ENCODE measurements at regions not wholly inside any gene's neighbourhood (a gene's known extent, or its start where the extent isn't known, plus 50 kb on each side); places are given as distances from the start of the nearest gene placed in this dataset.
"Not testable (repeated sequence)": the region's sequence is repeated elsewhere in the genome, so short reads cannot be mapped to it uniquely, and the experiment has no call there.

- DNase-seq: no peak
Measured at GRCh38 chr9:15113288-15113687, 193.7 kb downstream of the TTC39B start.

- DNase-seq: no peak
Measured at GRCh38 chr9:15111071-15111470, 195.9 kb downstream of the TTC39B start.

GRCh38 chr9:15104826-15105420, 194.7 kb upstream of the FREM1 start:
- DNase-seq: peak; percentile 15 to 46

GRCh38 chr9:15103290-15103689, 193.1 kb upstream of the FREM1 start:
- DNase-seq: no peak

- no peak for DNase-seq
Measured at GRCh38 chr9:15101095-15101494, 190.9 kb upstream of the FREM1 start.

- no peak for DNase-seq
Measured at GRCh38 chr9:15100571-15100970, 190.3 kb upstream of the FREM1 start.

GRCh38 chr9:15096972-15097371, 186.7 kb upstream of the FREM1 start:
- DNase-seq: no peak

GRCh38 chr9:15086778-15087324, 176.6 kb upstream of the FREM1 start:
- no peak for DNase-seq

DNA sequence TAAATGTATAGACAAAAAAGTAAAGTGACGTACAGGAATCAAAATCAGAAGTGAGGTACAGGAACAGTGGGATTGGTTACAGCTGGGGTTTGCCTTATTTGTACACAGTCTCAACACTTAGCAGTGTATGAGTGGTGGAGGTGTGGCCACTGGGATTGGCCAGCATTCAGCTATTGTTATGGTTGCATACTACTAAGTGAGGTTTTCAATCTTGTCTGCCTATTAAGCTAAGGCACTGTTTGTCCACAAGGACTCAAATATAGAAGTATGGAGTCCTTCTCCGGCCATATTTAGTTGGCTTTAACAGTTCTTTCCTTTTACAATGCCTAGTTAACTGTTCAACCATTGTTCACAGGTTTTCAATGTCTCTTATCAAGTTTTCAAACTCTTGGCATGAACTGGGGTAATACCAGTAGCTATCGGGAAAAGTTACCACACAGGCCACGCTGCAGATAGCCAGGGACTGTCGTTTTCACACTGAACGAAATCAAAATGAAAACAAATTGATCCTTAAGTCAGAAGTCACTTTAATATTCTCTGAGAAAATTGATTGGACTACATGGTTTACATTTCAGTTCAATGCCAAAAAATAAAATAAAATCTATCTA, 176.0 kb upstream of the FREM1 start:
- no peak for DNase-seq

GRCh38 chr9:15081021-15081753, 171.0 kb upstream of the FREM1 start:
- DNase-seq: no peak

GRCh38 chr9:15080401-15080800, 170.2 kb upstream of the FREM1 start:
- no peak for DNase-seq

DNA sequence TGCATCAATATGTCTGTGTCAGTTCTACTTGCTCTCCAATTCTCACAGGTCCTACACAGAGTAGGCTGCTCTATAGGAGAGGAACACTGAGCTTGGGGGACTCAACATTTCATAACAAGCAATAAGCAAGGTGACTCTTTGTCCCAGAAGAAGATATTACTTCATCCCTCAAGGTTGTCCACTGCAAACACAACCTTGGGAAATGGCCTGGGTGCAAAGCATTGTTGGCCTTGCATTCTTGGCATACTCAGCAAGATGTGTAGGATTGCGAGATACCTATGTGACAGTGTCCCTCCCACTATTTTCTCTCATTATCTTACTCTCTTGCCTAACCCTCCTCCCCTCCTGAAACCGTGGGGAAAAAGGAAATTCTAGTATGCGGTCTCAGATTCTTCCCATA, 169.8 kb upstream of the FREM1 start:
- DNase-seq: no peak

- no peak for DNase-seq
Measured at GRCh38 chr9:15077946-15078729, 167.9 kb upstream of the FREM1 start.

DNA sequence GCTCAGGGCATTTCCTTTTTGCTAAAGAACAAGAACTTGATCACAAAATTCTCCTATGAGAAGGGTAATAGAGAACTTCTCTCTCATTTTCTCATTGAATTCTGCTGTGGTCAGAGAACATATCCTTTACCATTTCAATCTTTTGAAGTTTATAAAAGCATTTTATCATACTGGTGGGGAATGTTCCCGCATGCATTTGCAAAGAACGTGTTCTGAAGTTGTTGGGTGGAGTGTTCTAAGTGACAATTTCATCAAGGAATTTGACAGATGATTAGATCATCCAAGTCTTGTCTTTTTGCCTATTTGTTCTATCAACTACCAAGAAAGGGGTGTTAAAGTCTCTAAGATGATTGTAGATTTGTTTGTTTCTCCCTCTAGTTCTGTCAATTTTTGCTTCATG, 163.4 kb upstream of the FREM1 start:
- DNase-seq: no peak

DNA sequence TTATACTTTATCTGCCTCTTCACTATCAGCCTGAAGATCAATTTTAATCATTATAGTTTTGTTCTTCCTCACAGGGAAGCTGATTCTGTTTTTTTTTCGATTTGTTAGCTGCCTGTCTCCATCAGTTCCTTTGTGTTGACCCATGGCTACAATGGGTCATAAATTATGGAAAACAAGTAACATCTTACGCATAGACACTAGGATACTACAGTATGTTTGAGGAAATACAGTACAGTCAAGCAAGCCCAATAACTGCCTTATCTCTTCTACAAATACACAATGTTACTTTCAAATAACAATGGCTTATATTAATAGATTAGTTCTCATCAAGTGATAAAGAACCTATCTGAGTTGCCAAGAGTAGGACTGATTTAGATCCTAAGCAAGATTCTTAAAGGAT, 160.5 kb upstream of the FREM1 start:
- DNase-seq: no peak

DNA sequence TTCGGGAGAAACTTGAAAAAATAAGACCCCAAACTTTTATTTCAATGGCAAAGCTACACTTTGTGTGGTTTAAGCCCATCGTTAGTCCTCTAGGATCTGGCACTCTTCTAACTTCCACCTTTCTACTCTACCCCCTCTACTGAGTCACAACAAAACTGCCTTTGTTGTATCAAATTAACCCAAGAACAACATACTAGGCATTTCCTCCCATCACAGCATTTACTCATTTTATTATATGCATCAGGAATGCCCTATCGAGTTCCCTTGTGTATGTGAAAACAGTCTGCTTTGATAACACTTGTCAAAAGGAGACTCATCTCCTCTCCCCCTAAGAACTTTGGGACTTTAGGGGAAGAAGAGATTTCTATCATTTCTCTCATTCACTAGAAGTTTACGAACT, 158.9 kb upstream of the FREM1 start:
- no peak for DNase-seq

- no peak for DNase-seq
Measured at GRCh38 chr9:15068261-15068660, 158.0 kb upstream of the FREM1 start.

DNA sequence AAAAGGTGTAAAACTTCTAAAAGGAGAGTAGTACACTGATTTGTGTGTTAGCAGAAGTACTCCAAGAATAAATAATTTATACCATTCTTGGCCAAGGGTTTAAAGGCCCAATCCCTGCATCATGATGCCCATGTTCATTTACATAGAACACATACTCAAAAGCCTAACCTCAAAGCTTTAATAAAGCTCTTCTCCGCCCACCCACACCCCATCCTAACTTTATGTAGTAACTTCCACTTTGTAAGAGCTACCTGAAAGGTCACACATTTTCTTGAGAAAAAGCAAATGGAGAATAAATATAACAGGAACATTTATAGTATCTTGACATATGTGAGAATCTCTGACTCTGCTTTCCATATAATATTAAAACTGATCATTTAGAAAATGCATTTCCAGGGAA, 148.8 kb upstream of the FREM1 start:
- no peak for DNase-seq

- no peak for DNase-seq
Measured at GRCh38 chr9:15058236-15058635, 148.0 kb upstream of the FREM1 start.

DNA sequence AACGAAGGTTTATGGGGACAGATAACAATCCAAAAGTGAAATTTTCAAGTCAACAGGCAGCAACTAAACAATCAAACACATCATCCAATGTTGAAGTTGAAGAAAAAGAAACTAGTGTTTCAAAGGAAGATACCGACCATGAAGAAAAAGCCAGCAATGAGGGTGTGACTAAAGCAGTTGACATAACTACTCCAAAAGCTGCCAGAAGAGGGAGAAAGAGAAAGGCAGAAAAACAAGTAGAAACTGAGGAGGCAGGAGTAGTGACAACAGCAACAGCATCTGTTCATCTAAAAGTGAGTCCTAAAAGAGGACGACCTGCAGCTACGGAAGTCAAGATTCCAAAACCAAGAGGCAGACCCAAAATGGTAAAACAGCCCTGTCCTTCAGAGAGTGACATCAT, 145.1 kb upstream of the FREM1 start:
- DNase-seq: not testable (repeated sequence)

GRCh38 chr9:15048772-15049171, 138.5 kb upstream of the FREM1 start:
- DNase-seq: no peak

DNA sequence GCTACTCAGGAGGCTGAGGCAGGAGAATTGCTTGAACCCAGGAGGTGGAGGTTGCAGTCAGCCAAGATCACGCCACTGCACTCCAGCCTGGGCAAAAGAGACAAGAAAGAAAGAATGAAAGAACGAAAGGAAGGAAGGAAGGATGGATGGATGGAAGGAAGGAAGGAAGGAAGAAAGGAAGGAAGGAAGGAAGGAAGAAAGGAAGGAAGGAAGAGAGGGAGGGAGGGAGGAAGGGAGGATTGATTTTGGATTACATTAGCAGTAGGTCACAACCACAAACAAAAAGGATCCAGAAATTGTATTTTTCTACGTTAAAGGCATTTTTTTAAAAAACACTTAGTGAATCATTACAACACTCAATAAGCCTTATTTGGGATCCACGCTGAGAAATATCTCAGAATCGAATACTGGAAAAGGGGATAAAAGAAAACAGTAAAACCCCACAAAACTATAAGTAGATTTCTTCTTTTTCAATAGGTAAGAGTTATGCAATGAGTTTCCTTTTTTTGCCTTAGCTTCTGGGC, 136.9 kb upstream of the FREM1 start:
- DNase-seq: no peak

- DNase-seq: no peak
Measured at GRCh38 chr9:15033316-15033715, 123.1 kb upstream of the FREM1 start.

All from stimulated activated CD4-positive, alpha-beta T cell treated with anti-CD3 and anti-CD28 coated beads, Interleukin-2, amount 100 ng/mL, for 24 hours (primary cell).